BLaER1 treated with 17β-estradiol and CSF1 and Interleukin-3, amounts not matched to agents 10 nM and 100 nM (cell line): ENCODE measurements at regions not wholly inside any gene's neighbourhood (a gene's known extent, or its start where the extent isn't known, plus 50 kb on each side); places are given as distances from the start of the nearest gene placed in this dataset.

Experiments used
- H3K27ac ChIP-seq, 11 experiments: shearing (Covaris generic); formaldehyde crosslinking; 2 replicates each; pipeline ENCODE4 v1.8.1; 2022
- H3K27me3 ChIP-seq, 11 experiments: shearing (Covaris generic); formaldehyde crosslinking; 2 replicates each; pipeline ENCODE4 v1.8.1; 2022
- H3K36me3 ChIP-seq, 11 experiments: shearing (Covaris generic); formaldehyde crosslinking; 2 replicates each; pipeline ENCODE4 v1.8.1; 2022
- H3K4me1 ChIP-seq, 10 experiments: shearing (Covaris generic); formaldehyde crosslinking; 2 replicates each; pipeline ENCODE4 v1.8.1; 2022
- H3K4me2 ChIP-seq, 11 experiments: shearing (Covaris generic); formaldehyde crosslinking; 2 replicates each; pipeline ENCODE4 v1.8.1; 2022
- H3K4me3 ChIP-seq, 10 experiments: shearing (Covaris generic); formaldehyde crosslinking; 2 replicates each; pipeline ENCODE4 v1.8.1; 2022
- H3K9ac ChIP-seq, 11 experiments: shearing (Covaris generic); formaldehyde crosslinking; 2 replicates each; pipeline ENCODE4 v1.8.1; 2022
- H3K9me3 ChIP-seq, 11 experiments: shearing (Covaris generic); formaldehyde crosslinking; replicated peaks in 1 of 11; 2 replicates each; pipeline ENCODE4 v1.8.1; 2022
- H4K20me1 ChIP-seq, 11 experiments: shearing (Covaris generic); formaldehyde crosslinking; 2 replicates each; pipeline ENCODE4 v1.8.1; 2022
- Cebpa-rat ChIP-seq, 11 experiments: shearing (Covaris generic); IDR thresholded peaks; 2 replicates each; pipeline ENCODE4 v1.8.1; 2022

- Histone ChIP-seq H3K9me3 (no peaks in the 10 kb centered on the region), H3K4me1 (peaks cover 4 to 26% (median 9%) of the 10 kb centered on the region in 10 experiments; a peak in 17 of 20 replicates), H3K27ac (no peak overlapping the region), H3K4me3 (no peak overlapping the region), H4K20me1 (no peaks in the 10 kb centered on the region), H3K9ac (no peak overlapping the region), H3K27me3 (peaks cover 0 to 20% (median 0%) of the 10 kb centered on the region in 11 experiments; a peak in 2 of 22 replicates), H3K36me3 (no peaks in the 10 kb centered on the region), H3K4me2 (peak overlapping the region in 3 of 11 experiments; percentile 43 to 52 (median 46); a peak in 5 of 22 replicates)
- TF ChIP-seq Cebpa-rat (IDR thresholded peaks at IDR 0.05), result no peak
Observed at GRCh38 chr10:121084675-121085070, 233.5 kb downstream of the WDR11 start.

- Histone ChIP-seq H4K20me1 (no peaks in the 10 kb centered on the region), H3K9me3 (no peaks in the 10 kb centered on the region), H3K4me3 (no peak overlapping the region), H3K27me3 (peaks cover 0 to 15% (median 0%) of the 10 kb centered on the region in 11 experiments; a peak in 2 of 22 replicates), H3K4me1 (peaks cover 4 to 21% (median 9%) of the 10 kb centered on the region in 10 experiments; a peak in 17 of 20 replicates), H3K4me2 (peak overlapping the region in 3 of 11 experiments; percentile 43 to 52 (median 46); a peak in 6 of 22 replicates), H3K27ac (no peak overlapping the region), H3K36me3 (no peaks in the 10 kb centered on the region), H3K9ac (no peak overlapping the region)
- TF ChIP-seq Cebpa-rat (IDR thresholded peaks at IDR 0.05), result no peak
Observed at GRCh38 chr10:121085367-121085766, 234.2 kb downstream of the WDR11 start.

- H4K20me1 ChIP-seq, result no peaks in the 10 kb centered on the region
- TF ChIP-seq Cebpa-rat (IDR thresholded peaks at IDR 0.05), result no peak
- peaks cover 0 to 3% (median 0%) of the 10 kb centered on the region in 11 experiments; a peak in 1 of 22 replicates for H3K27me3 ChIP-seq
- H3K4me3 ChIP-seq, result no peak overlapping the region
- no peaks in the 10 kb centered on the region for H3K36me3 ChIP-seq
- H3K27ac ChIP-seq, result no peak overlapping the region
- H3K4me2 ChIP-seq, result no peak overlapping the region
- H3K4me1 ChIP-seq, result peaks cover 4 to 19% (median 9%) of the 10 kb centered on the region in 10 experiments; a peak in 17 of 20 replicates
- peaks cover 0 to 4% (median 0%) of the 10 kb centered on the region in 11 experiments; a peak in 1 of 22 replicates for H3K9me3 ChIP-seq
- H3K9ac ChIP-seq, result no peak overlapping the region
Observed at GRCh38 chr10:121087129-121087528, 236.0 kb downstream of the WDR11 start.

GRCh38 chr10:121087688-121088087 lies 236.5 kb downstream of the WDR11 start:
- Histone ChIP-seq H3K9me3 (peaks cover 0 to 4% (median 0%) of the 10 kb centered on the region in 11 experiments; a peak in 1 of 22 replicates), H3K27ac (no peak overlapping the region), H4K20me1 (no peaks in the 10 kb centered on the region), H3K9ac (no peak overlapping the region), H3K36me3 (no peaks in the 10 kb centered on the region), H3K4me3 (no peak overlapping the region), H3K27me3 (peaks cover 0 to 3% (median 0%) of the 10 kb centered on the region in 11 experiments; a peak in 1 of 22 replicates), H3K4me1 (peaks cover 4 to 19% (median 9%) of the 10 kb centered on the region in 10 experiments; a peak in 17 of 20 replicates), H3K4me2 (no peak overlapping the region)
- TF ChIP-seq Cebpa-rat (IDR thresholded peaks at IDR 0.05), result no peak

- H3K4me1 ChIP-seq, result peaks cover 4 to 19% (median 9%) of the 10 kb centered on the region in 10 experiments; a peak in 17 of 20 replicates
- H3K27ac ChIP-seq, result no peak overlapping the region
- peaks cover 0 to 4% (median 0%) of the 10 kb centered on the region in 11 experiments; a peak in 1 of 22 replicates for H3K9me3 ChIP-seq
- TF ChIP-seq Cebpa-rat (IDR thresholded peaks at IDR 0.05), result no peak
- no peak overlapping the region for H3K4me3 ChIP-seq
- no peak overlapping the region for H3K9ac ChIP-seq
- H3K4me2 ChIP-seq, result peak overlapping the region in 2 of 11 experiments; percentile 21 to 36; a peak in 1 of 22 replicates
- peaks cover 0 to under 1% (median 0%) of the 10 kb centered on the region in 11 experiments; a peak in 1 of 22 replicates for H3K27me3 ChIP-seq
- H3K36me3 ChIP-seq, result no peaks in the 10 kb centered on the region
- no peaks in the 10 kb centered on the region for H4K20me1 ChIP-seq
Observed at GRCh38 chr10:121088524-121088923, 237.4 kb downstream of the WDR11 start.

GRCh38 chr10:121089434-121089833 lies 238.3 kb downstream of the WDR11 start:
- no peaks in the 10 kb centered on the region for H3K27me3 ChIP-seq
- no peak overlapping the region for H3K9ac ChIP-seq
- H3K36me3 ChIP-seq, result no peaks in the 10 kb centered on the region
- no peaks in the 10 kb centered on the region for H4K20me1 ChIP-seq
- peaks cover 0 to 4% (median 0%) of the 10 kb centered on the region in 11 experiments; a peak in 1 of 22 replicates for H3K9me3 ChIP-seq
- no peak overlapping the region for H3K27ac ChIP-seq
- no peak for TF ChIP-seq Cebpa-rat (IDR thresholded peaks at IDR 0.05)
- H3K4me3 ChIP-seq, result no peak overlapping the region
- peaks cover 4 to 17% (median 9%) of the 10 kb centered on the region in 10 experiments; a peak in 17 of 20 replicates for H3K4me1 ChIP-seq
- peak overlapping the region in 8 of 11 experiments; percentile 9 to 38 (median 25); a peak in 8 of 22 replicates for H3K4me2 ChIP-seq

- Histone ChIP-seq H3K4me1 (peaks cover 0 to 11% (median 6%) of the 10 kb centered on the region in 10 experiments; a peak in 11 of 20 replicates), H3K9me3 (peaks cover 0 to 4% (median 0%) of the 10 kb centered on the region in 11 experiments; a peak in 3 of 22 replicates), H3K27me3 (no peaks in the 10 kb centered on the region), H3K9ac (no peak overlapping the region), H3K4me2 (no peak overlapping the region), H3K36me3 (no peaks in the 10 kb centered on the region), H3K4me3 (no peak overlapping the region), H3K27ac (no peak overlapping the region), H4K20me1 (no peaks in the 10 kb centered on the region)
- no peak for TF ChIP-seq Cebpa-rat (IDR thresholded peaks at IDR 0.05)
Observed at GRCh38 chr10:121091961-121092719, 241.0 kb downstream of the WDR11 start.

- no peak overlapping the region for H3K4me2 ChIP-seq
- H3K4me1 ChIP-seq, result peaks cover 0 to 11% (median 6%) of the 10 kb centered on the region in 10 experiments; a peak in 11 of 20 replicates
- no peak for TF ChIP-seq Cebpa-rat (IDR thresholded peaks at IDR 0.05)
- no peaks in the 10 kb centered on the region for H4K20me1 ChIP-seq
- no peak overlapping the region for H3K9ac ChIP-seq
- no peak overlapping the region for H3K4me3 ChIP-seq
- no peak overlapping the region for H3K27ac ChIP-seq
- H3K9me3 ChIP-seq, result peaks cover 0 to 4% (median 0%) of the 10 kb centered on the region in 11 experiments; a peak in 3 of 22 replicates
- no peaks in the 10 kb centered on the region for H3K36me3 ChIP-seq
- no peaks in the 10 kb centered on the region for H3K27me3 ChIP-seq
Observed at GRCh38 chr10:121092720-121093095, 241.5 kb downstream of the WDR11 start.
